HG03342 (cell line): ENCODE measurements at regions not wholly inside any gene's neighbourhood (a gene's known extent, or its start where the extent isn't known, plus 50 kb on each side); places are given as distances from the start of the nearest gene placed in this dataset.
"Not testable (repeated sequence)": the region's sequence is repeated elsewhere in the genome, so short reads cannot be mapped to it uniquely, and the experiment has no call there.

Source experiments
- ATAC-seq: cut with Tn5 transposase; IDR thresholded peaks from one replicate; pipeline ENCODE4 v1.9.1; 2021; ENCODE audit warnings: mild to moderate bottlenecking, moderate library complexity; ENCODE audit not compliant: unreplicated experiment

DNA sequence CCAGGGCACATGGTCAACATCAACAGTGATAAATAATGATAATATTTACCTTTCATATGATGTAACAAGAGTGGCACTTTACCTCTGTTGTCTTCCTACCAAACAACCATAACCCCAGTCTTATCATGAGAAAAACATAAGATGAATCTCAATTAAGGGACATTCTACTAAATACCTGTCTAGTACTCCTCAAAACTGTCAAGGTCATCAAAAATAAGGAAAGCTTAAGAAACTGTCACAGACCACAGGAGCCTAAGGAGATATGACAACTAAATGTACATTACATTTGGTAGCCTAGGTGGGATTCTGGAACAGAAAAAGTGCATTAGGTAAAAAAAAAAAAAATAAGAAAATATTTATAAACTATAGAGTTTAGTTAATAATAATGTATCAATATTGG is 118.1 kb downstream of the CCDC34 start:
- ATAC-seq = no peak

DNA sequence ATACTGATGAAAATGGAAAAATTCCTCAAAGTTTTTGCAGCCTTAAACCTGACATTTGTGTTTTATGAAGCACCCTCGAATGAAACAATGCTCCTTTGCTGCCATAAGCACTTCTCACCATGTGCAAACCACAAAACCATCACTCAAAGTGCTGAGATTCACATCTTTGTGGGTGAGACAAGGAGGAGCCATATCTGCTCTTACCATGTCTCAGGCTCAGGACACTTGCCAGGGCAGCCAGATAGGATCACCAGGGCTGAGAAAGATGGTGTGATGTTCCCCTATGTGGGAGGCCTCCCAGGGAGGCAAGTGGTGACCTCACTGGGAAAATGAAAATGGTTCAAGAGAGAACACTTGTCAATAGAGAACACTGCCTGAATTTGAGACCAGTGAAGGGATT is 120.4 kb downstream of the CCDC34 start:
- no peak for ATAC-seq

DNA sequence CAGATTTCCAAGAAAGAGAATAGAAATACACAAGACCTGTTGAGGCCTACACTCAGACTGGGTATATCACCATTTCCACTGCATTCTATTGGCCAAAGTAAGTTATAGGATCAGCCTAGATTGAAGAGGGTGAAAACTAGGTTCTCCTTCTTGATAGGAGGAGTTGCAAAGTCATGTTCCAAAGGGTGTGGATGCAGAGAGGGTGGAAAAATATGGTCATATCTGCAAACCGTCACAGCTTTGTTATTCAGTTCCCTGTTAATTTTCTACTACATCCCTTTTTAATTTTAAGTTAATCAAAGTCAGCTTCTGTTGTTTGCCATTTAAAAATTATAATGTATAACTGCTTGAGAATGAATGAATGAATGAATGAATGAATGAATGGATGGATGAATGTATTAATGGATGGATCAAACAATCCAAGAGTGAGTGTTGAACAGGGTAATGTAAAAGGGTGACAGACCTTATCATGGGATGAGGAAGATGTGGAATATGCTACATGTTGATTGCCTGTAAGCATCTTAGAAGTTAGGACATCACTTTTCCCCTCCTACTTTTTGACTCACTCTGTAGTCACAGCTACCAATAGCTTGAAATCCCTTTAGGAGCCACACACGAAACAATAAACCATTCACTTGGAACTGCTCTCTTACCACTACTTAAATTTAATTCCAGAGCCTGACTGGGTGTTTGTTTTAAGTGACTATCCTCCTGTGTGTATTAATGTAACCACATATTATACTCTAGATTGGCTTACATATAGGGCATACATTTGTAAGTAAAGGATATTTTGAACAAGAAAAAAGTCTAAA is 121.5 kb downstream of the CCDC34 start:
- ATAC-seq = no peak

DNA sequence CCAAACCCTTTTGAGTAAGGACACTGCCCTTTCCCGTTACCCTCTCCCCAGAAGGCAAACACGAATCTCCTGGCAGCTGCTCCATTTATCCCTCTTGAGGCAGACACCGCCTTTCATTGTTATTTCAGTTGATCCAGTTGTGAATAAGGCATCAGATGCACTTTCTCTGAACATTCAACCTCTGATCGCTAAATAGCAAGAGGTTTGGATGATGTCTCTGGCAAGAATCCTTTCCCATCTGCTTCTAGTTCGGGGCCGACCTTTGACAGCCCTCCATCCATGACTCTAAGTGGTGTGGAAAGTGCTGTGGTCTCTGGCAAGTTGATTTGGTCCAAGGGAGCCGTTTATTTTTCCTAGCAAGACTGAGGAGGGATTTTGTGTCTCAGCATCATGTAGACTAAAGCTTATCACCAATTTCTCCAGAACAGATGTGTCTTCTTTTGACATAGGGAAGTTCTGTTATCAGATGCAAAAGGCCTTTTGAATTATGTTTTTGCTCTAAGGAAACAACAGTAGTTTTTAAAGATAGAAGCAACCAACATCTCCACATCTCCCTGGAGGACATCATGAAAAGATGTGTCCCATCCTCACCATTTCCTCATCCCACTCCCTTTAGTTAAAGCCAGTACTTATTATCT is 123.6 kb downstream of the CCDC34 start:
- ATAC-seq = no peak

DNA sequence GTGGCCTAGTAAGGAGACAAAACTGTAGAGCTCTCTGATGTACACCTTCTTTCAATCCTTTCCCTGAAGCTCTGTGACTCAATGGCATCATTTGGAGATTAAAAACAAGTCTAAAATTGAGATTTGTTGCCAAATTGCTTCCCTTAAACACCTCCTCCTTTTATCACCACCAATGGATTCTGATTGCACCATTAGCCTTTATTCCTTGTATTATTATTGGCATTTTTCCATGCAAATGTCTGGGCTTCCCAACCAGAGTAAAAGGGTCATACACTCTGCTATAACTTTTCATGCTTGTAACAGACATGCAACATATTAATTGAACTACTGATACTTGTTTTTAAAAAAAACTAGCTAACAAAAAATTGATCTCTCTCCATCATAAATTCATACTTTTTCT is 124.2 kb downstream of the CCDC34 start:
- ATAC-seq = no peak

DNA sequence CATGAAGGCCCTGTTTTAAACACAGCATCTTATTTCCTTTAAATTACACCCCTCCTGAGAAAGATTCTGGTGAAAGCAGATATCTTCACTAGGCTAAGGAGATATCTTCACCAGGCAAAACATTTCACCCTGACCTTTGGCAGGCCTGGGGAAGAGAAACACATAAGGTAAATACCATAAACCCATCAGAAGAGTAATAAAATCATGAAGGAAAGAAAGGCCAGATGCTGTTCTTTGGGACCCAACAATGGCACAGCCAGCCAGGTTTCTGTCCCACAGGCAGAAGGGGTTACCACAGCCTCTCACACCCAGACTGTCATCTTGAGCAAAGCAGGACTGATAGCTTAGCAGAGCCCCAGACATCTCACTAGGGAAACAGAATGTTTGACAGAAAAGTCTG is 125.4 kb downstream of the CCDC34 start:
- no peak for ATAC-seq

DNA sequence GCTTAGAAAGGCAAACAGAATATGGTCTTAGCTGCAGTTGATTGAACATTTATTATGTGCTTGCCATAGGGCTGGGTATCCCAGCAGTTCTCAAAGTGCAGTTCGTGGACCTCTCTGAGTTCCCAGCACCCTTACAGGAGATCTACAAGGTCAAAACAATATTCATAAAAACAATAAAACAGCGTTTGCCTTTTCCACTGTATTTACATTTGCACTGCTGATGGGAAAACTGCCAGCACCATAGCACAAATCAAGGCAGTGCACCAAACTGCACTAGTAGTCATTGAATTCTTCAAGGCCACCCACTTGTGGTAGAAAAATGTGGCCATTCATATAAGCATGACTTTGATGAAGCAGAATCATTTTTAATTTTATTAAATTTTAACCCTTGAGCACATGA is 128.1 kb downstream of the CCDC34 start:
- ATAC-seq = no peak

DNA sequence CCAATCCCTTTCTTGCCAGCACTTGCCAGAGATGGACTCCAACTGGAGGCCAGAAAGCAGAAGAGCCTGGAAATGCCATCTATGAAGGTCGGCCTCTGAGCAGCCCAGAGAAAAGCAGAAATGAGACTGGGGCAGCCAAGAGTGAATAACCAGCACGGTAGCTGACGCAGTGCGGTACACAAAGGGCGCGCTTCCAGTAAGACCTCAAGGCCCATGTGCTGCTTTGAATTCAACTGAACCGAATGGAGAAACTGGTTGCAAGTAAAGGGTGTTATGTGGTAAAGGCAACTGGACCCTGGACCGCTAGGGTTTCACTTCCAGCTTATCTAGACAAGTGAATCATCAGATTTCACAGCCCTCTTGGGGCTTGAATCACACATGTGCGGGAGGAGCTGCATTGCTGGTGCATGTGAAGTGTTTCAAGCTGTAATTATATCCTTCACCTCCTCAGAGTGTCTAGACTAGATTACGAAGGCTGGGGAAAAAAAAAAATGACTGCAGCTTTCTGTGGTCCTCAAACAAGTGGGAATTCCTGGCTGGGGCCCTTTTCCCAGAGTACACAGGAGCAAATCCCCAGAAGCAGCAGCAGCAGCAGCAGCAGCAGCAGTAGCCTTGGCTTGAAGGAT is 128.9 kb downstream of the CCDC34 start:
- ATAC-seq = peak; percentile 73

DNA sequence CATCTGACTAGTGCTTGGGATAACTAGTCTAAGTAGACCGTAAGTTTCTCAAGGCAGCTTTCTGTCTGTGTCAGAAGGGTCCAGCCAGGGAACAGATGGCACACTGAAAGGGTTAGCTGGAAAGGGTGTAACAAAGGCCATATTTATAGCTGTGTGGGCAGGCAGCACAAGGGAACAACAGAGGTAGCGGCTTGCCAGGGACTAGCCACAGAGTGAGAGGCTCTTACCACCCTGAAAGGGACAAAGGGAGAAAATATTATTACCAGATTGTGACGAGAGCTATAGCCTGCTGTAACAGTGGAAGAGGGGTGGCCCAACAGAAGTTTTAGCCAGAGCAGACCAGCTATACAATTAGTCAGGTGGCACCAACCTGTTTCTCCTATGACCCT is 129.4 kb downstream of the CCDC34 start:
- ATAC-seq = peak; percentile 8

DNA sequence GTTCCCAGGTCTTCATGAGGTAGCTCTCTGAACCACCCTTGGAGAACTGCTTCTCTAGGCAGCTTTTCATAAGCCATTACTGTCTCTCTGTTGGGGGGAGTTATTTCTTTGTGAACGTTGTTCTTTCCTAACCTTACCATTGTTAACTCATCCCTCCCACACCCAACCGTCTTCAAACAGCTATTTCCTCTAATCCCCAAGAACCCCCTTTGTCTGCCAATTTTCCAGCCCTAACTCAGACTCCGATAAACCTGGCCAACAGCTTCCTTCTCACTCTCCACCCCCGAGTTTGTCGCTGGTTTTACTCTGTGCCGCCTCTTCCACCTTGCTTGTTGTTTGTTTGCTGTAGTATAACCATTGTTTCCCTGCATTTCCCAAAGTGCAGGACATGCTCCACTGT is 131.5 kb downstream of the CCDC34 start:
- no peak for ATAC-seq

DNA sequence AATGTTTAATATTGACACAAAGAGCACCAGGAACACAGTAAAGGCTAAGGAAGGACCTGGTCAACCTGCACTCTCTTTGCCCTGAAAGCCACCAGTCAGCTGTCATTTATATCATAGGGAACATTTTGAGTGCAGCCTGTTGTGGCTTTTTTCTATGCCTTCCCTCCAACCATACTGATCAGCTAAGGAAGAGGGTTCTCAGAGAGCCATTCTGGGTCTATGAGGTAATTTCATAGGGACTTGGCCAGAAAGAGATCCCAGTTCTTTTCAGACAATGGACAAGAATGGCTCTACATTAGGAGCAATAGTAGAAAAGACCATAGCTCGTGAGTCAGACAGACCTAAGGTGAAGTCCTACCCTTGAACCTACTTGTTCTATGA is 132.8 kb downstream of the CCDC34 start:
- ATAC-seq = no peak

DNA sequence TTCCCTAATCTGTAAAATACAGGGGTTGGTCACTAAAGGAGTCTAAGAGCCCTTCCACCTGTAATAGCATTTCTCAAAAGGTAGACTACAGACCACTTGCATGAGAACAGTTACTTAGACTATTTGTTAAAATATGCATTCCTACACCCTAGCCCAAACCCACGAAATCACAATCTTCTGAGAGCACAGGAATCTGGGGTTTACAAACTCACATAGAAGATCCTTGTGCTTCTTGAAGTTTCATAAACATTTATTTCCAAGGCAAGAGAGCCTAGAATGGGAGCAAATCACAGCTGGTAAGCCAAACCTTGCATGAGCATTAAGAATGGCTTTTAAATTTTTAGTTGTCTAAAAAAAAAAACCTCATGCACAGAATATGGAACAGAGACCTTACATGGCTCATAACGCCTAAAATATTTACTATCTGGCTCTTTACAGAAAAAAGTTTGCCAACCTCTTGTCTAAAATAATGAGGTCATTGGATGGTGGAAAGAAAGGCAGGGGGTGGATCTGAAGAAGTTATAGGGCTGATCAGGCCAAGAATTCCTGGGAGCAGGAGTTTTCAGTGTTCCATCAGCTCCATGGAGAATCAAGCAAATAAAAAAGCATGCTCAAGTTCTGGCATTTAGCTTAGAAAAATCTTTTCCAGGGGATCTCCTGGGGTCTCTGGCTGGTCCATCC is 133.4 kb downstream of the CCDC34 start:
- ATAC-seq = no peak

DNA sequence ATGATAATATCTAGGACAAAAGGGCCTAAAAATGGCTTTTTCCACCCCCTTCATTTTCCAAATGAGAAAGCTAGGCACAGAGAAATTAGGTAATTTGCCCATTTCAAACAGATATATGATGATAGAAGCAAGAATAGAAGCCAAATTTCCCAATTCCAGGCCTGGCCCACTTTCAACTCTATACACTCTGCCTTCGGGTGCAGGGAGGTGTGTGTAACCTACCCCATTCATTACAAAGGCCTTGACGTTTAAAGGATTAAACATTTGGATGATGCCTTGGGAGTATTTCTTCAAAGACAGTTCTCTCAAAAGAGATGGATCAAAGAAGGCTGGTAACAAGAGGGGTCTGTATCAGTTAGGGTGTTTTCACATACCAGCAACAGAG is 134.1 kb downstream of the CCDC34 start:
- no peak for ATAC-seq

DNA sequence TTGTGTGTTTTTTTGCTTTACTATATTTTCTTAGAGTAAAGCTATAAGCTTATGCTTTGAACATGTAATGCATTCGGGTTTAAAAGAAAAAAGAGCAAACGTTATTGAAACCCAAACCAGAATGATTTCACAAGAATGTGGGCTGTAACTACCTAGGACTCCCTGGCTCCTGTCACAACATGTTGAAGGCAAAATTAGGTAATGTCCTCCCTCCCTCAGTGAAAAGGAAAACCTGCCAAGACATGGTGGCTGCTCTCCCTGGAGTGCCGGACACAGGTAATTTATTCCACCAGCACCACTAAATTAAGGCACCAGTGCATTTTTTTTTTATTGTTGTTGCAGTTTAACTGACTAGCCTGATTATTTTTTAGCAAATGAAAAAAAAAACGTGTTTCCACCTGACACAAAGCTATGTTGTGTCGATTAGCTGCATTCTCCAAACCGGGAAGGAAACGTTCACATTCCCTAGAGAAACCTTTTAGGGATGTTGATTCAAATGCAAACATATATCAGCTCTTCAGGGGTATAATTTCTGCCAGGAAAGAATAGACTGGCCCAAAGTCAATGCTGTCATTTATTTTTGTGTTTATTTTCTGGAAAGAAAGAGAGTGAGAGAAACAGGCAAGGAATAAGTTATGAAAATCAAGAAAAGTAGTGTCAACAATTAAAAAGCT is 134.6 kb downstream of the CCDC34 start:
- ATAC-seq = no peak

DNA sequence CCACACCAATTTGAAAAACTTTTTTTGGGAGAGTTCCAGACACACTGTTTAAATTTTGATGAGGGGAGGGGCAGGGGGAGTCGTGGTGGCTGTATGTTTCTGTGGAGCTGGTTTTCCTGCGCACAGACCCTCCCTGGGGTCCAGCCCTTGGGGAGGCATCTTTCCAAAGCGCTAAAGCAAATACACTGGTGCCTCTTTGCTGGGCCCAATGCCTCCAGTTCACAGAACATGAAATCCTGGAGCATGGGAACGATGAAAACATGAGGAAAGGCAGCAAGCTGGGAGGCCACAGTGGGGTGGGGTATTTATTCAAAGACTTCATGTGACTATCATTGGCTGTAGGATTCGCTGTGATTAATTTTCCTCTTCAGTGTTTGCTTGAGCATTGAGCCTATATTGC is 135.3 kb downstream of the CCDC34 start:
- no peak for ATAC-seq

DNA sequence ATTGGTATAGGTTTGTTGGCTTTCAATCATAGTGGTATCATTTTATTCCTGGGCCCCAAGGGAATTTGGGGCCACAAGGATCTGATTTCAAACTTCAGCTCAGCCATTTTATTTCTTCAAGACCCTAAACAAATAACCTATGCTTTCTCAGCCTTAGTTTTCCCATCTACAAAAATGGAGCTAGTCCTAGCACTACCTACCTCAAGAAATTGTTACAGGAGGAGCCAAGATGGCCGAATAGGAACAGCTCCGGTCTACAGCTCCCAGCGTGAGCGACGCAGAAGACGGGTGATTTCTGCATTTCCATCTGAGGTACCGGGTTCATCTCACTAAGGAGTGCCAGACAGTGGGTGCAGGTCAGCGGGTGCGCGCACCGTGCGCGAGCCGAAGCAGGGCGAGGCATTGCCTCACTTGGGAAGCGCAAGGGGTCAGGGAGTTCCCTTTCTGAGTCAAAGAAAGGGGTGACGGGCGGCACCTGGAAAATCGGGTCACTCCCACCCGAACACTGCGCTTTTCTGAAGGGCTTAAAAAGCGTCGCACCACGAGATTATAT is 143.5 kb downstream of the CCDC34 start:
- not testable (repeated sequence) for ATAC-seq

DNA sequence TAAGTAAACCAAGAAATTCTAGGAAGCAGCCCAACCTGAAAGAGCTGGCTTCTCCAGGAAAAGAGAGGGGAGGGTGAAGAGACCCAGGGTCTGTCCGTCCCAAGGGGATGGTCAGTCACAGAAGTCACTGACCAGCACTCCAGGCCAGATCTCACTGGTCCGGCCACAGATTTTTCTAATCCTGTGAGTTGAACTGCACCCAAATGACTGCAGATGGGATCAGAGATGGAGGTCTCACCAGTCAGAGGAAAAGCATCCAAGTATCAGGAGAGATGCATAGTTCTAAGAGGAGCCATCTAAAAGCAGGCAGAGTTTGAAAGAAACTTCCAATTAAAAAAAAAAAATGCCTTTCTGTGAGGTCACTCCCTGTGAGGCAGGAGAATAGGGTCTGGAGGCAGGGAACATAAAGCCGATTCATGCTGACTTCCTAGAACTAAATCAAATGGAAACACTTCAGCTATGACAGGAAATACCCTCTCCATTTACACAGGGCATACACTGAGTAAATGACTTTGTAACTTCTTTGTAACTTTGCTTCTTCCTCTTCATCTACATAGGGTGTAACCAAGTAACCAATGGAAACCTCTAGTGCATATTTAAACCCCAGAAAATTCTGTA is 144.5 kb downstream of the CCDC34 start:
- ATAC-seq = no peak

DNA sequence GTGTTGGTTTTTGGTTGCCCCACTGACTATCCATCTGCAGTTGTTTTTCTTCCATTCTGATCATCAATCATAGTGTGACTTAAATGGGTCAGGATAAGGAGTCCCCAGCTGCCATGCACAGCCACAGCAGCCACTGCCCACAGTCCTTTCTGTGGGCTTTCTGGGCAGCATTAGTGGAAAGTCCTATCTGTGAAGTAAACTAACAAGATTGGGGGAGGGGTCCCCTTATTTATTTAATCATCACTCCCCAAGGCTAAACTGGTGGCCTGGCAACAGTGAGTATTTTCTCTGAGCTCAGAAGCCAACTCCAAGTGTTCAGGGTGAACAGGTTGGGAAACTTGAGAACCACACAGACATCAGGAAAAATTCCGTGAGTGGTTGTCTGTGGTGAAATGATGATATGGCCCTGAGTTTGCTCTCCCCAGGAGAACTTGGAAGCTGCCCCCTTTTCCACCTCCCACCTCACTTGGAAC is 145.0 kb downstream of the CCDC34 start:
- ATAC-seq = no peak

DNA sequence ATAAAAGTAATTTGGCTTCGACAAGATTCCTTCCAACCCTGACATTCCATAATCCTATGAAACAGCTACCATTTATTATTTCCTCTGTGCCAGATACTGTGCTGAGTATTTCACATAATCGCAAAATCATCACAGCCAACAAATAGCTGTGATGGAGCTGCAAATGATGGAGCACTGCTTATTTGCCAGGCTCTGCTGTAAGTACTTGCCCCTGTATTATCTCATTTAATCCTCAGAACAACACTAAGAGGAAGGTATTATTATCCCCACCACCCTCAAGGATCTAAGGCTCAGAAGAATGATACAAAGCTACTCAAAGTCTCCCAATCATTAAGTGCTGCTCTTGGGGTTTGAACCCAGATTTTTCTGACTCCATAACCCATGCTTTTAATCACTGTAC is 145.5 kb downstream of the CCDC34 start:
- no peak for ATAC-seq
